Tibial artery (tissue), 4 donors: ENCODE measurements at regions not wholly inside any gene's neighbourhood (a gene's known extent, or its start where the extent isn't known, plus 50 kb on each side); places are given as distances from the start of the nearest gene placed in this dataset.

Experiments used
- DNase-seq, 2 donors: peaks; one replicate each; pipeline ENCODE4 v3.0.0-alpha.2; 2019
- H3K27ac ChIP-seq, 2 donors: fragments of 200-600 bp; sonication (generic) in 1 of 2; 1 replicate in 1 of 2; 2 replicates in 1 of 2; pipeline ENCODE4 v1.5.1; 2018 to 2019; ENCODE audit warnings: mild to moderate bottlenecking in 1 of 2
- H3K27me3 ChIP-seq, 2 donors: fragments of 200-600 bp; sonication (generic) in 1 of 2; one replicate each; pipeline versions ENCODE4 v1.5.1 to v1.6.0; 2016 to 2019
- H3K36me3 ChIP-seq, 3 donors: fragments of 200-600 bp; sonication (generic) in 2 of 3; one replicate each; pipeline ENCODE4 v1.5.1; 2016 to 2019; ENCODE audit warnings: mild to moderate bottlenecking in 2 of 3
- H3K4me1 ChIP-seq, 4 donors: fragments of 200-600 bp; sonication (generic) in 2 of 4; 1 replicate in 3 of 4; 2 replicates in 1 of 4; pipeline ENCODE4 v1.5.1; 2016 to 2019
- H3K4me3 ChIP-seq, 2 donors: fragments of 200-600 bp; sonication (generic) in 1 of 2; 1 replicate in 1 of 2; 2 replicates in 1 of 2; pipeline ENCODE4 v1.5.1; 2018 to 2019; ENCODE audit warnings: mild to moderate bottlenecking in 2 of 2
- H3K9me3 ChIP-seq, 3 donors: fragments of 200-600 bp; sonication (generic) in 1 of 3; one replicate each; pipeline ENCODE4 v1.5.1; 2016 to 2019
- intact Hi-C: fragments of 100-400 bp; cut with DNase I; formaldehyde crosslinking; loops from one replicate; pipeline ENCODE4 v1.15.0; 2023; ENCODE audit warnings: low total_unique reads
- TF ChIP-seq, protein P1 (sequence below), 2 experiments: fragments of 200-600 bp in 1 of 2; fragments of 450-650 bp in 1 of 2; IDR thresholded peaks; one replicate each; pipeline ENCODE4 v1.5.1; 2017 to 2019; ENCODE audit warnings: antibody characterized with exemption in 2 of 2, mild to moderate bottlenecking in 1 of 2, moderate library complexity in 1 of 2

DNA sequence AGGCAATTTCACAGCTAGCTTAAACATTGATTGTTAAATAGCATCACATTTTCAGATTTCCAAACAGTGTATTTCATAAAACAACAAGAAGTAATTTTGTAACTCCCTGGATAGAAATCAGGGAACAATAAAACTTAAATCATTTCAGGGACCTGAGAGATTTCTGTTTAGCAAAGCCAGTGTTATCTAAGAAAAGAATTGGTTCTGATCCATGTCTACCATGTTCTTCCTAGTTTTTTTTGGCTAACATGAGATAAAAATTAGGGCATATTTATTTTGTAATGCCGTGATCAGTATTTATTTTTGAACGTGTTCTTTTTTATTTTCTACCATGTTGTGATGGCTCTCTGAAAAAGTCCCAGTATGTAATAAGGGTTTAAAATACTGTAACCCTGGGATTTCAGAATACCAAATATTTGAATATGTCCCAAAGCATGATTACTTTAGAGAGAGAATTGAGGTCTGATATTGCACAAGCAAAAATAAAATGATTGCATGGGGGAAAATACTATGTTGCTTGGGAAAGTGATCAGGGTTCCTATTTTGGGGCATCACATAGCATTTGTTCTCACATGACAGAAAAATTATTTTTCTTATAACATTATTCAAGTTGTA lies 188.7 kb upstream of the CEP162 start:
- TF ChIP-seq, protein P1, sequence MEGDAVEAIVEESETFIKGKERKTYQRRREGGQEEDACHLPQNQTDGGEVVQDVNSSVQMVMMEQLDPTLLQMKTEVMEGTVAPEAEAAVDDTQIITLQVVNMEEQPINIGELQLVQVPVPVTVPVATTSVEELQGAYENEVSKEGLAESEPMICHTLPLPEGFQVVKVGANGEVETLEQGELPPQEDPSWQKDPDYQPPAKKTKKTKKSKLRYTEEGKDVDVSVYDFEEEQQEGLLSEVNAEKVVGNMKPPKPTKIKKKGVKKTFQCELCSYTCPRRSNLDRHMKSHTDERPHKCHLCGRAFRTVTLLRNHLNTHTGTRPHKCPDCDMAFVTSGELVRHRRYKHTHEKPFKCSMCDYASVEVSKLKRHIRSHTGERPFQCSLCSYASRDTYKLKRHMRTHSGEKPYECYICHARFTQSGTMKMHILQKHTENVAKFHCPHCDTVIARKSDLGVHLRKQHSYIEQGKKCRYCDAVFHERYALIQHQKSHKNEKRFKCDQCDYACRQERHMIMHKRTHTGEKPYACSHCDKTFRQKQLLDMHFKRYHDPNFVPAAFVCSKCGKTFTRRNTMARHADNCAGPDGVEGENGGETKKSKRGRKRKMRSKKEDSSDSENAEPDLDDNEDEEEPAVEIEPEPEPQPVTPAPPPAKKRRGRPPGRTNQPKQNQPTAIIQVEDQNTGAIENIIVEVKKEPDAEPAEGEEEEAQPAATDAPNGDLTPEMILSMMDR (IDR thresholded peaks at IDR 0.05), result no peak
- H3K9me3 ChIP-seq, result no peaks in the 10 kb centered on the region
- H3K4me3 ChIP-seq, result no peak overlapping the region
- H3K4me1 ChIP-seq, result peaks cover 0 to 57% (median 17%) of the 10 kb centered on the region in 4 donors
- H3K27ac ChIP-seq, result peak overlapping the region; percentile 8 to 72
- H3K36me3 ChIP-seq, result no peaks in the 10 kb centered on the region
- intact Hi-C loops, result loop anchor here (5.0 kb wide), 1 partner anchor 906 kb away; no protein-coding TSS in a partner anchor
- H3K27me3 ChIP-seq, result no peaks in the 10 kb centered on the region
- no peak for DNase-seq

DNA sequence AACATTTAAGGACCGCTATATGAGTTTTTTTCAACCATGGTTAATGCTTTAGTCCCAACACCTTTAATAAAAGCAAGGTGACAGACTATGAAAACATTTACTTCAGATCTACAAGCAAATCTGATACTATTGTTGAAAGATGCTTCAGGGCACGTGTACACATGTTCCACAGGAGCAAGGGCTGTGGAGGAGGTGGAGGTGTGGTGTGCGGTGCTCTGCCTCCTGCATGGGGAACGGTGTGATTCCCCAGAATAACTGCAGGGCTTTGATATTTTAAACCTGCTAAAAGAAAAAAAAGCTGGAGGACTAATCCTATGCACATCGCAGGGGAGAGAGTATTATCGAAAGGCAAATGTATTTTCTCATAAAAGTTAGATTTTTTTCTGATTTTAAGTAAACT lies 188.1 kb upstream of the CEP162 start:
- DNase-seq, result no peak
- Histone ChIP-seq H3K4me1 (peaks cover 0 to 63% (median 20%) of the 10 kb centered on the region in 4 donors), H3K27ac (peak overlapping the region; percentile 8 to 72), H3K36me3 (no peaks in the 10 kb centered on the region), H3K4me3 (no peak overlapping the region), H3K27me3 (no peaks in the 10 kb centered on the region), H3K9me3 (no peaks in the 10 kb centered on the region)
- TF ChIP-seq, protein P1 (IDR thresholded peaks at IDR 0.05), result no peak
- intact Hi-C loops, result loop anchor here (5.0 kb wide), 1 partner anchor 907 kb away; no protein-coding TSS in a partner anchor

DNA sequence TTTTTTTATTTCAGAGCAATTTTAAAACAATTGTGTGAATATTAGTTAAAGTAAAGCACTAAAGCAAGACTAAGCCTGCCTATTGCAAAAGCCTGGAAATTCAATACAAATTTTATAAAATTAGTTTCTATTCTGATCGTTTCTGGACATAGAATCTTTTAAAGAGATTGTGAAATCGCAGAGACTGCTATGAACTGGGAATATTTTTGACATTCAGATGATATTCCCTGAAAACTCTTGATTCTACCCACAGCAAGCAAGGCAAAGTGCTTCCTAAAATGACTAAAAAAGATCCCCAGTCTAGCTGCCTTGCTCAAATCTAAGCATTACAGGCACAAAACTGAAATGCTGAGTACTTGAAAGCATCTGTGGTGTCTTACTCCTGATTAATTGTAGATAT lies 187.6 kb upstream of the CEP162 start:
- intact Hi-C loops, result loop anchor here (5.0 kb wide), 1 partner anchor 907 kb away; no protein-coding TSS in a partner anchor
- Histone ChIP-seq H3K9me3 (no peaks in the 10 kb centered on the region), H3K4me3 (no peak overlapping the region), H3K27ac (peak overlapping the region; percentile 55 to 72), H3K36me3 (no peaks in the 10 kb centered on the region), H3K27me3 (no peaks in the 10 kb centered on the region), H3K4me1 (peaks cover 0 to 68% (median 20%) of the 10 kb centered on the region in 4 donors)
- DNase-seq, result no peak
- TF ChIP-seq, protein P1 (IDR thresholded peaks at IDR 0.05), result no peak

DNA sequence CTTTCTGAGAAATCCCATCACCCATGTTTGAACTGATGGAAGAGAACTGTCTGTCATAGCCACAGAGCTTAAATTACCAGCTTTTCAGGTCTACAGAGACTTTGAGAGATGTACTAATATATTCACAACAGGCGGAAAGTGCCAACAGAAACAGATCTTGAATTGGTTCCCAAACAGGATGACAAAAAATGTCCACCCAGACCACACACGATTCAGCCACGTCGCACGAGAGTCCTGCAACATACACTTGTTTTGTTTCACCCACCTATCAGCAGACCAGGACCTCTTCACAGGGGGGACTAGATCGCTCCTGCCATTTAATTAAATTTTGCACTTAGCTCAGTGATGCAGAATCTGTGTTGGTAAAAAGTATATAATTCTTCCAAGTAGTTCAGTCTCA lies 187.1 kb upstream of the CEP162 start:
- TF ChIP-seq, protein P1 (IDR thresholded peaks at IDR 0.05), result no peak
- Histone ChIP-seq H3K9me3 (no peaks in the 10 kb centered on the region), H3K4me3 (no peak overlapping the region), H3K27ac (peak overlapping the region; percentile 55 to 72), H3K4me1 (peaks cover 0 to 68% (median 20%) of the 10 kb centered on the region in 4 donors), H3K27me3 (no peaks in the 10 kb centered on the region), H3K36me3 (no peaks in the 10 kb centered on the region)
- DNase-seq, result no peak
- intact Hi-C loops, result no loop called here

DNA sequence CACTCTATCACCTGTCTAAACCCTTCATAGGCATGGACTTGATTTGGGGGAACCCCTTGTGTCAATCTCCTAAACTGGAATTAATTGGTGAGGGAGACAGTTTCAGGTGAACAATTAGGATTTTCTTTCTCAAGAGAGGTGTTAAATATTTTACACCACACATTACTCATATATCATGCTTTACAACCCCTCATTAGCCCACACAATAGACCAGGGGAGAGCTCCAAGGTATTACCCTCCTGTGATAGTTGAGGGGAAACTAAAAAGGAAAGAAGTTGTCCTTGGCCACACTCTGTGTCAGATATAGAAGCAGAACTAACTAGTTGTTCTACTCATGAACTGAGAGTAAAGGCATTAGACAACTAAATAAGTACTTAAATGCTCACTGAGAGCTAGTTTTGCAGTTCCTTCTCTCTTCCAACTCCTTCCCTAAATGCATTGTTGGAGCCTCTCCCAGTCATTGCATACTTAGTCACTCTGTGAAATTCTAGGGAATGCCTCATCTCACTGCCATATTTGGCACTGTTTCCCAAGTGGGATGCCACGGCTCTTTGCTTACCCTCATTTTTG lies 183.7 kb upstream of the CEP162 start:
- intact Hi-C loops, result no loop called here

More for the DNA sequence above, 183.7 kb upstream of the CEP162 start:
- peak overlapping the region; percentile 55 to 72 for H3K27ac ChIP-seq
- TF ChIP-seq, protein P1 (IDR thresholded peaks at IDR 0.05), result no peak
- no peak for DNase-seq
- H3K9me3 ChIP-seq, result no peaks in the 10 kb centered on the region
- H3K36me3 ChIP-seq, result no peaks in the 10 kb centered on the region
- no peaks in the 10 kb centered on the region for H3K27me3 ChIP-seq
- H3K4me1 ChIP-seq, result peaks cover 0 to 57% (median 19%) of the 10 kb centered on the region in 4 donors
- no peak overlapping the region for H3K4me3 ChIP-seq
